Neural progenitor cell (in vitro differentiated cells): ENCODE measurements at regions not wholly inside any gene's neighbourhood (a gene's known extent, or its start where the extent isn't known, plus 50 kb on each side); places are given as distances from the start of the nearest gene placed in this dataset.

Experiments
- EZH2 ChIP-seq: fragments of 200-600 bp; sonication (generic); IDR thresholded peaks from 2 replicates; pipeline ENCODE4 v1.6.1; 2017; ENCODE audit warnings: antibody characterized with exemption, mild to moderate bottlenecking, moderate library complexity
- EZH2phosphoT487 ChIP-seq: fragments of 200-600 bp; sonication (generic); IDR thresholded peaks from 2 replicates; pipeline ENCODE4 v1.6.1; 2017; ENCODE audit warnings: antibody characterized with exemption
- TF ChIP-seq, protein P1 (sequence below): fragments of 200-600 bp; sonication (generic); IDR thresholded peaks from 2 replicates; pipeline ENCODE4 v1.5.1; 2017; ENCODE audit warnings: antibody characterized with exemption, mild to moderate bottlenecking

DNA sequence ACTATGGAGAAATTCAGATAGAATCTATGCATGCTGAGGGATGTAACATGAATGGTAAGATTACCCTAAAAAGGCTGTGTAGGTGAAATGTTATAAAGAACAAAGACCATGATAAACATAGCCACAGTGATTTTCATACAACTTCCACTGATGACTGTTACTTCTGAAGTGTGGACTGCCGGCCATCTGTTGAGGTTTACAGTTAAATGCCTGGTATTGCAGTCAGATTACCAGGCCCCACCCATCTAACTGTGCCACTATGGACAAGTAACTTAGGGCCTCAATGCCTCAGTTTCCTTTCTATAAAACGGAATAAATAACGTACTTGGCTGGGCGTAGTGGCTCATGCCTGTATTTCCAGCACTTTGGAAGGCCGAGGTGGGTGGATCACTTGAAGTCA, 395.6 kb downstream of the KLF12 start:
- TF ChIP-seq, protein P1, sequence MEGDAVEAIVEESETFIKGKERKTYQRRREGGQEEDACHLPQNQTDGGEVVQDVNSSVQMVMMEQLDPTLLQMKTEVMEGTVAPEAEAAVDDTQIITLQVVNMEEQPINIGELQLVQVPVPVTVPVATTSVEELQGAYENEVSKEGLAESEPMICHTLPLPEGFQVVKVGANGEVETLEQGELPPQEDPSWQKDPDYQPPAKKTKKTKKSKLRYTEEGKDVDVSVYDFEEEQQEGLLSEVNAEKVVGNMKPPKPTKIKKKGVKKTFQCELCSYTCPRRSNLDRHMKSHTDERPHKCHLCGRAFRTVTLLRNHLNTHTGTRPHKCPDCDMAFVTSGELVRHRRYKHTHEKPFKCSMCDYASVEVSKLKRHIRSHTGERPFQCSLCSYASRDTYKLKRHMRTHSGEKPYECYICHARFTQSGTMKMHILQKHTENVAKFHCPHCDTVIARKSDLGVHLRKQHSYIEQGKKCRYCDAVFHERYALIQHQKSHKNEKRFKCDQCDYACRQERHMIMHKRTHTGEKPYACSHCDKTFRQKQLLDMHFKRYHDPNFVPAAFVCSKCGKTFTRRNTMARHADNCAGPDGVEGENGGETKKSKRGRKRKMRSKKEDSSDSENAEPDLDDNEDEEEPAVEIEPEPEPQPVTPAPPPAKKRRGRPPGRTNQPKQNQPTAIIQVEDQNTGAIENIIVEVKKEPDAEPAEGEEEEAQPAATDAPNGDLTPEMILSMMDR: no peak
- TF ChIP-seq EZH2phosphoT487 (no peak), EZH2 (no peak)
